HCT116 (cell line): ENCODE measurements at regions not wholly inside any gene's neighbourhood (a gene's known extent, or its start where the extent isn't known, plus 50 kb on each side); places are given as distances from the start of the nearest gene placed in this dataset.

Experiments used
- ATAC-seq: fragments of 200-7000 bp; cut with Tn5 transposase; 2 replicates; pipeline ENCODE4 v1.9.1; 2020; ENCODE audit warnings: mild to moderate bottlenecking, moderate library complexity
- BruUV-seq: library from RNA; stranded (reverse); fragments of 400-500 nt; replicated peaks from 2 replicates; lab custom pipeline; 2021; lab: Mats Ljungman, UMichigan
- CTCF ChIA-PET: fragments of 300-600 bp; sonication (Branson Sonifier 250); formaldehyde crosslinking; loops from one replicate; lab custom pipeline; 2021; ENCODE audit warnings: antibody characterized with exemption; lab: Charles Lee
- POLR2A ChIA-PET: fragments of 300-600, 350-600 bp; sonication (Branson Sonifier 250); formaldehyde crosslinking; loops from one replicate; lab custom pipeline; 2021; ENCODE audit warnings: antibody characterized with exemption; lab: Charles Lee
- RAD21 ChIA-PET, 2 experiments: fragments of 300-600 bp; sonication (Branson Sonifier 250); formaldehyde crosslinking; loops; one replicate each; lab custom pipeline; 2023; ENCODE audit warnings: low total read pairs in 2 of 2; ENCODE audit not compliant: uncharacterized antibody in 2 of 2, unreplicated experiment in 2 of 2, low non-redundant PET in 1 of 2; lab: Charles Lee
- DNase-seq: peaks from one replicate; pipeline ENCODE4 v3.0.0-alpha.2; 2010; ENCODE audit warnings: low read depth, low spot score
- H2AFZ ChIP-seq: fragments of 200-600 bp; shearing (Covaris generic), sonication (generic); 2 replicates; pipeline ENCODE4 v1.6.1; 2017; ENCODE audit warnings: low read depth, mixed run types, mixed read lengths, antibody characterized with exemption, low read length; ENCODE audit not compliant: poor library complexity, severe bottlenecking
- H3K27ac ChIP-seq: 2 replicates; pipeline ENCODE4 v1.5.1; 2012; ENCODE audit warnings: low read depth, low read length
- H3K27me3 ChIP-seq: fragments of 200-600 bp; sonication (generic); 2 replicates; pipeline ENCODE4 v1.6.1; 2016; ENCODE audit warnings: mixed run types, low read length, mixed read lengths; ENCODE audit not compliant: insufficient read depth
- H3K36me3 ChIP-seq, 2 experiments: fragments of 200-500 bp in 1 of 2; fragments of 200-600 bp in 1 of 2; sonication (Bioruptor generic) in 1 of 2; sonication (generic) in 1 of 2; 2 replicates each; pipeline versions ENCODE4 v1.5.1 to v1.6.1; 2014 to 2016; ENCODE audit warnings: low read length in 2 of 2, inconsistent platforms in 1 of 2, mixed read lengths in 1 of 2, mixed run types in 1 of 2; ENCODE audit not compliant: insufficient read depth in 2 of 2, control insufficient read depth in 1 of 2
- H3K4me1 ChIP-seq, 2 experiments: fragments of 200-600 bp in 1 of 2; sonication (generic) in 1 of 2; 2 replicates each; pipeline versions ENCODE4 v1.5.1 to v1.6.1; 2012 to 2017; ENCODE audit warnings: low read length in 2 of 2, inconsistent platforms in 1 of 2, mild to moderate bottlenecking in 1 of 2, mixed read lengths in 1 of 2, mixed run types in 1 of 2, moderate library complexity in 1 of 2; ENCODE audit not compliant: insufficient read depth in 2 of 2, control insufficient read depth in 1 of 2
- H3K4me2 ChIP-seq: fragments of 200-600 bp; sonication (generic); 2 replicates; pipeline ENCODE4 v1.6.1; 2017; ENCODE audit warnings: mixed run types, low read length, mixed read lengths
- H3K4me3 ChIP-seq, 2 experiments: fragments of 200-600 bp in 1 of 2; sonication (generic) in 1 of 2; replicated peaks in 1 of 2; 2 replicates each; pipeline ENCODE4 v1.5.1; 2011 to 2016; ENCODE audit warnings: low read length in 2 of 2, control low read depth in 1 of 2, low read depth in 1 of 2, mild to moderate bottlenecking in 1 of 2, mixed read lengths in 1 of 2, mixed run types in 1 of 2
- H3K79me2 ChIP-seq: fragments of 200-600 bp; sonication (generic); 2 replicates; pipeline ENCODE4 v1.6.1; 2017; ENCODE audit warnings: mild to moderate bottlenecking, mixed run types, low read length, moderate library complexity, mixed read lengths; ENCODE audit not compliant: insufficient read depth
- H3K9ac ChIP-seq: fragments of 200-600 bp; sonication (generic); 2 replicates; pipeline ENCODE4 v1.6.1; 2016; ENCODE audit warnings: low read length, mixed read lengths
- H3K9me2 ChIP-seq: fragments of 200-600 bp; sonication (generic), shearing (Covaris generic); 2 replicates; pipeline ENCODE4 v1.6.1; 2017; ENCODE audit warnings: mixed run types, mild to moderate bottlenecking, moderate library complexity; ENCODE audit not compliant: insufficient read depth
- H3K9me3 ChIP-seq, 2 experiments: fragments of 200-500 bp in 1 of 2; fragments of 200-600 bp in 1 of 2; sonication (Bioruptor generic) in 1 of 2; sonication (generic) in 1 of 2; 2 replicates each; pipeline ENCODE4 v1.6.1; 2014 to 2017; ENCODE audit warnings: low read length in 2 of 2, mixed read lengths in 2 of 2, inconsistent platforms in 1 of 2, low read depth in 1 of 2, mild to moderate bottlenecking in 1 of 2, mixed run types in 1 of 2, moderate library complexity in 1 of 2; ENCODE audit not compliant: control insufficient read depth in 1 of 2, insufficient read depth in 1 of 2
- H4K20me1 ChIP-seq: fragments of 200-600 bp; sonication (generic), shearing (Covaris generic); 2 replicates; pipeline ENCODE4 v1.6.1; 2017; ENCODE audit warnings: mixed run types, mild to moderate bottlenecking, moderate library complexity; ENCODE audit not compliant: insufficient read depth
- CTCF ChIP-seq, 3 experiments: fragments of 200-600 bp in 1 of 3; sonication (generic) in 1 of 3; IDR thresholded peaks in 2 of 3; conservative IDR thresholded peaks in 1 of 3; 2 replicates each; pipeline ENCODE4 v1.5.1; 2012 to 2017; ENCODE audit warnings: low read depth in 2 of 3, low read length in 2 of 3, antibody characterized with exemption in 1 of 3, borderline replicate concordance in 1 of 3, control low read depth in 1 of 3, mild to moderate bottlenecking in 1 of 3, mixed read lengths in 1 of 3, mixed run types in 1 of 3, moderate library complexity in 1 of 3; ENCODE audit not compliant: insufficient read depth in 1 of 3
- FOSL1 ChIP-seq: IDR thresholded peaks from 2 replicates; pipeline ENCODE4 v1.6.1; 2012; ENCODE audit warnings: low read depth
- POLR2A ChIP-seq: IDR thresholded peaks from 2 replicates; pipeline ENCODE4 v1.7.0; 2011; ENCODE audit warnings: borderline replicate concordance; ENCODE audit not compliant: insufficient read depth, insufficient read length; ENCODE audit errors: extremely low read depth
- RAD21 ChIP-seq: IDR thresholded peaks from 2 replicates; pipeline ENCODE4 v1.6.1; 2012; ENCODE audit warnings: low read depth, mild to moderate bottlenecking
- SIN3A ChIP-seq: IDR thresholded peaks from 2 replicates; pipeline ENCODE4 v1.6.1; 2012; ENCODE audit warnings: low read depth
- SP1 ChIP-seq: IDR thresholded peaks from 2 replicates; pipeline ENCODE4 v1.6.1; 2012; ENCODE audit warnings: low read depth
- SRF ChIP-seq: IDR thresholded peaks from 2 replicates; pipeline ENCODE4 v1.6.1; 2012; ENCODE audit warnings: low read depth
- YY1 ChIP-seq: IDR thresholded peaks from 2 replicates; pipeline ENCODE4 v1.6.1; 2011; ENCODE audit warnings: low read length, low read depth, moderate library complexity, mild to moderate bottlenecking; ENCODE audit not compliant: insufficient replicate concordance; ENCODE audit errors: extremely low read depth
- ZFX ChIP-seq: fragments of 450-650 bp; IDR thresholded peaks from 2 replicates; pipeline ENCODE4 v1.6.1; 2017
- ZNF274 ChIP-seq: fragments of 200-500 bp; sonication (Bioruptor generic); IDR thresholded peaks from 2 replicates; pipeline ENCODE4 v1.6.1; 2014; ENCODE audit warnings: mild to moderate bottlenecking, low read depth, low read length, inconsistent platforms
- intact Hi-C: fragments of 100-400 bp; cut with micrococcal nuclease; formaldehyde crosslinking; loops from 2 replicates; pipeline ENCODE4 v1.10.0; 2022

GRCh38 chr7:54690050-54690443, 69.0 kb downstream of the SEC61G start:
- ATAC-seq (no peak), DNase-seq (no peak)
- H3K4me1 ChIP-seq, result no peaks in the 10 kb centered on the region; a peak in 1 of 4 replicates
- no peak overlapping the region for H2AFZ ChIP-seq
- no peaks in the 10 kb centered on the region for H3K9me3 ChIP-seq
- no peak for TF ChIP-seq RAD21
- TF ChIP-seq CTCF (IDR thresholded peaks at IDR 0.05 in 2 of 3, conservative IDR thresholded peaks at IDR 0.05 in 1 of 3; ENCODE audit: borderline replicate concordance in 1 of 3, insufficient read depth in 1 of 3, low read depth in 2 of 3, low read length in 2 of 3), result no peak
- no peak for TF ChIP-seq SIN3A
- TF ChIP-seq ZFX, result no peak
- TF ChIP-seq YY1, result no peak
- no peak for TF ChIP-seq FOSL1
- H3K27ac ChIP-seq, result no peak overlapping the region
- no peak overlapping the region for H3K9ac ChIP-seq
- intact Hi-C loops, result no loop called here
- BruUV-seq, result no TSS peak
- POLR2A ChIA-PET, result no interaction called here
- H3K79me2 ChIP-seq, result no peaks in the 10 kb centered on the region
- no peaks in the 10 kb centered on the region for H3K27me3 ChIP-seq
- no peaks in the 10 kb centered on the region for H3K36me3 ChIP-seq
- no peak overlapping the region for H3K4me3 ChIP-seq
- no peaks in the 10 kb centered on the region for H4K20me1 ChIP-seq
- no peaks in the 10 kb centered on the region for H3K9me2 ChIP-seq
- RAD21 ChIA-PET, result no interaction called here
- no peak overlapping the region for H3K4me2 ChIP-seq
- CTCF ChIA-PET, result no interaction called here

GRCh38 chr7:54689394-54690049, 69.5 kb downstream of the SEC61G start:
- no peak overlapping the region for H3K4me2 ChIP-seq
- no TSS peak for BruUV-seq
- no peaks in the 10 kb centered on the region for H3K79me2 ChIP-seq
- no peak overlapping the region for H3K9ac ChIP-seq
- H3K4me1 ChIP-seq, result no peaks in the 10 kb centered on the region; a peak in 1 of 4 replicates
- no peaks in the 10 kb centered on the region for H3K9me3 ChIP-seq
- H2AFZ ChIP-seq, result no peak overlapping the region
- no peaks in the 10 kb centered on the region for H3K36me3 ChIP-seq
- ChIA-PET POLR2A (no interaction called here), RAD21 (no interaction called here), CTCF (no interaction called here)
- DNase-seq (no peak), ATAC-seq (no peak)
- H3K27ac ChIP-seq, result no peak overlapping the region
- H3K4me3 ChIP-seq, result no peak overlapping the region
- intact Hi-C loops, result no loop called here
- no peaks in the 10 kb centered on the region for H4K20me1 ChIP-seq
- TF ChIP-seq SRF (no peak), ZFX (no peak), SP1 (no peak), ZNF274 (no peak), YY1 (no peak), POLR2A (no peak), SIN3A (no peak)
- no peaks in the 10 kb centered on the region for H3K9me2 ChIP-seq
- H3K27me3 ChIP-seq, result no peaks in the 10 kb centered on the region
